ENCODE measurements at regions not wholly inside any gene's neighbourhood (a gene's known extent, or its start where the extent isn't known, plus 50 kb on each side); places are given as distances from the start of the nearest gene placed in this dataset.

DNA sequence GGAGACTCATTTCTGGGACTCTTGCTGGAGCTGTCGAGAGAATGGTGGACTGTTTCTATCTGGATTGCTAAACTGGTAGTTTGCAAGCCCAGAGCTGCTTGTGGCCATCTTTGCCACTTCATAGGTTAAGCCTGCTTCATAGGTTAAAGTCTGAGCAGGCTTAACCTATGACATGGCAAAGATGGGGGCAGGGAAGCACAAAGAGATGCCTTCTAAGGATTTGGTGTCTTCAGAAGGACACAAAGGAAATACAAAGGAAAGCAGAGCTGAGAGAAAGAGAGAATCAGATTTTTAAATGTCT is 78.4 kb upstream of the MAX start:
- DNase-seq, result no peak
- H3K27ac ChIP-seq, result peak overlapping the region; percentile 33

DNA sequence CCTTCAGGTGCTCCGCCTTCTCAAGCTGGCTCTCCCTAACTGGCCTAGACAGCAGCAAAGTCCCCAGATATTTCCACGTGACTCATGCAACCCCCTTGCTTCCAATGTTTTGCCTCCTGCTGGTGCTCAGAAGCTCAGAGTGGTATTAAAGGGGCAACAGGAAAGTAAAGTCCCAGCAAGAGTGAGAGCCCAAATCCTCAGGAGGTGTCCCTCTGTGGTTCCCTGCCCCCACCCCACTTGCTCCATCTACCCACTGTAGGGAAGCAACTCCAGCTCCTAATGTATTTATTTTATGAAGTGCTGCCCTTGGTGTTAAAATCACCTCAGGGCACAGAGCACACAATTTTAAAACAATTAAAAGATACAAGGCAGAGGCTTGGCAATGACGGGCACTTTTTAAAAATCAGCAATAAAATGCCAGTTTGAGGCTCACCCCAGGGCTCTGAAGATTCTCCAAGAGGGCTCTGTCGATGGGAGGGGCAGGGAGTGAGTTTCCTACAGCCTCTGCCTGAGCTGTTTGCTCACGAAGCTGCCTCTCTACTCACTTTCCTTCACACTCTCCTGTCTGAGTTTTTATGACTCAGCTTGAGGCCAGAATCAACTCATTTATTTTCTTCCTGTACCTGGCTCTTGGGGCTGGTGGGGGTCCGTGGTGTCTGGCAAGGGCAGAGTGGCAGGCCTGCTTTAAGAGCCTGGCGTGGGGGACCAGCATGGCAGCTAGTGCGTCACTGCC is 81.9 kb upstream of the MAX start:
- WGBS, 3 donors, result 59 to 63% (median 59%) methylated on average over 8 of the region's 8 CpGs
- H3K27me3 ChIP-seq (ENCODE audit: insufficient read depth in 3 of 3, low read length in 2 of 3), result peaks cover 0 to 7% (median 2%) of the 10 kb centered on the region in 3 donors

More for the DNA sequence above, 78.4 kb upstream of the MAX start:
- peaks cover 10% of the 10 kb centered on the region for H3K9me3 ChIP-seq
- ATAC-seq, result no peak
- TF ChIP-seq CTCF (IDR thresholded peaks at IDR 0.05), result no peak
- H3K4me3 ChIP-seq, result no peak overlapping the region
- intact Hi-C loops (cut with DNase I), result no loop called here
- H3K4me1 ChIP-seq, result peaks cover 13% of the 10 kb centered on the region
- no peaks in the 10 kb centered on the region for H3K36me3 ChIP-seq (ENCODE audit: insufficient read depth in 1 of 2, low read depth in 1 of 2)
- H3K27me3 ChIP-seq (ENCODE audit: insufficient read depth in 3 of 3, low read length in 2 of 3), result no peaks in the 10 kb centered on the region
- WGBS, 3 donors, result 35 to 50% (median 42%) methylated on average over 1 of the region's 1 CpG

GRCh38 chr14:65185829-65186228 is 83.5 kb upstream of the MAX start:
- peaks cover 10% of the 10 kb centered on the region for H3K9me3 ChIP-seq
- no peaks in the 10 kb centered on the region for H3K36me3 ChIP-seq (ENCODE audit: insufficient read depth in 1 of 2, low read depth in 1 of 2)
- H3K27me3 ChIP-seq (ENCODE audit: insufficient read depth in 3 of 3, low read length in 2 of 3), result peaks cover 0 to 7% (median 2%) of the 10 kb centered on the region in 3 donors
- no peak overlapping the region for H3K27ac ChIP-seq
- DNase-seq (no peak), ATAC-seq (no peak)
- TF ChIP-seq CTCF (IDR thresholded peaks at IDR 0.05), result no peak
- H3K4me1 ChIP-seq, result no peaks in the 10 kb centered on the region
- intact Hi-C loops (cut with DNase I), result no loop called here
- H3K4me3 ChIP-seq, result no peak overlapping the region
- WGBS, 3 donors, result 70 to 76% (median 75%) methylated on average over 4 of the region's 4 CpGs

More for the DNA sequence above, 81.9 kb upstream of the MAX start:
- H3K36me3 ChIP-seq (ENCODE audit: insufficient read depth in 1 of 2, low read depth in 1 of 2), result no peaks in the 10 kb centered on the region
- no peak overlapping the region for H3K27ac ChIP-seq
- ATAC-seq (no peak), DNase-seq (no peak)
- no peak for TF ChIP-seq CTCF (IDR thresholded peaks at IDR 0.05)
- intact Hi-C loops (cut with DNase I), result no loop called here
- peaks cover 13% of the 10 kb centered on the region for H3K4me1 ChIP-seq
- peaks cover 10% of the 10 kb centered on the region for H3K9me3 ChIP-seq
- H3K4me3 ChIP-seq, result no peak overlapping the region

DNA sequence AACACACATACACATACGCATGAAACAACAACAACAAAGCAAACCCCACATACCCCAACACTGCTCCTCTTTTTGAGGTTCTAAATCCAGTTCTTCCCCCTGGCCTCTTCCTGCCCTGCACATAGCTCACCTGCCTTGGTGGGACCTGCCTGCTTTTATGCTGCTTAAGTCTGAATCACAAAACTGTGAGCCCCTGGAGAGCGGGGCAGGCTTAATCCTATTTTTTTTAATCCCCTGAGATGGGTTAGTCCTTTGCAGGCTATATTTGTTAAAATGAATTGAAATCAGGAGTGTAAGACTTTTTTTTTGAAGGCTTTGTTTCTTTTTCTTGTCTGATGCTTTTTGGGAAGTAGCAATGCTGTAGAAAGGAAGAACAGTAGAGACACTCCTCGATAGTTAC is 84.6 kb upstream of the MAX start:
- intact Hi-C loops (cut with DNase I), result no loop called here
- Histone ChIP-seq H3K4me1 (no peaks in the 10 kb centered on the region), H3K27me3 (ENCODE audit: insufficient read depth in 3 of 3, low read length in 2 of 3) (peaks cover 0 to 7% (median 2%) of the 10 kb centered on the region in 3 donors), H3K27ac (no peak overlapping the region), H3K36me3 (ENCODE audit: insufficient read depth in 1 of 2, low read depth in 1 of 2) (no peaks in the 10 kb centered on the region), H3K4me3 (no peak overlapping the region), H3K9me3 (peaks cover 4% of the 10 kb centered on the region)
- no peak for TF ChIP-seq CTCF (IDR thresholded peaks at IDR 0.05)
- WGBS, 3 donors, result 79 to 89% (median 81%) methylated on average over 3 of the region's 3 CpGs
- ATAC-seq (no peak), DNase-seq (no peak)

Measured in psoas muscle (tissue), 7 donors.